ENCODE measurements at regions not wholly inside any gene's neighbourhood (a gene's known extent, or its start where the extent isn't known, plus 50 kb on each side); places are given as distances from the start of the nearest gene placed in this dataset.

DNA sequence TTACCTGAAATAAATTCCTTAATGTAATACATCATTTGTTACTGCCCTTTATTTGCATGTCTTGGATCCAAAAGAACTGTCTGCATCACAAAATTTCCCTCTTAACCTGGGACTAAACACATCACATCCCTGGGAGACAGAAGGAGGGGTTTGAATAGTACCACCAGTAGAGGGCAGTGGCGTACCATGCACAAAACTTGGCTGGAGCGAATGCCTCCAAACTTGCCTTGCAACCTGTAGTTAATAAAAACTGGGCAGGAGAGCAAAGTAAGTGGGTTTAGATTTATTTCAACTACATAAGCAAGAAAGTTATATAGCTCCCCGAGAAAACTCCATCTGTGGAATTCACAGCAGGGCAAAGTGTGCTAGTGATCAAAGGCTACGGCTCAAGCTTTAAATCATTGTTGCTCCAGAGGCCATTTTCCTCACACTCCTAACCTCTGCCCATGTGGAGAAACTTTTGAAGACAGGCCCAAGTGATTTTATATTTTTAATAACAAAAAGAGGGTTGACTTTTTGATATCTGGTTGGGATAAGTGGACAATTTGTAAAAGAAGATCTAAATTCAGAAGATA, 1176.7 kb upstream of the SEL1L start:
- H3K36me3 ChIP-seq = no peaks in the 10 kb centered on the region
- ATAC-seq = no peak
- intact Hi-C loops (cut with DNase I) = loop anchor here in 2 of 10 donors (5.0 to 10.0 kb wide), 2 partner anchors 164 to 752 kb away; no protein-coding TSS in a partner anchor
- no peak for TF ChIP-seq POLR2A (IDR thresholded peaks at IDR 0.05)
- TF ChIP-seq, protein P1, sequence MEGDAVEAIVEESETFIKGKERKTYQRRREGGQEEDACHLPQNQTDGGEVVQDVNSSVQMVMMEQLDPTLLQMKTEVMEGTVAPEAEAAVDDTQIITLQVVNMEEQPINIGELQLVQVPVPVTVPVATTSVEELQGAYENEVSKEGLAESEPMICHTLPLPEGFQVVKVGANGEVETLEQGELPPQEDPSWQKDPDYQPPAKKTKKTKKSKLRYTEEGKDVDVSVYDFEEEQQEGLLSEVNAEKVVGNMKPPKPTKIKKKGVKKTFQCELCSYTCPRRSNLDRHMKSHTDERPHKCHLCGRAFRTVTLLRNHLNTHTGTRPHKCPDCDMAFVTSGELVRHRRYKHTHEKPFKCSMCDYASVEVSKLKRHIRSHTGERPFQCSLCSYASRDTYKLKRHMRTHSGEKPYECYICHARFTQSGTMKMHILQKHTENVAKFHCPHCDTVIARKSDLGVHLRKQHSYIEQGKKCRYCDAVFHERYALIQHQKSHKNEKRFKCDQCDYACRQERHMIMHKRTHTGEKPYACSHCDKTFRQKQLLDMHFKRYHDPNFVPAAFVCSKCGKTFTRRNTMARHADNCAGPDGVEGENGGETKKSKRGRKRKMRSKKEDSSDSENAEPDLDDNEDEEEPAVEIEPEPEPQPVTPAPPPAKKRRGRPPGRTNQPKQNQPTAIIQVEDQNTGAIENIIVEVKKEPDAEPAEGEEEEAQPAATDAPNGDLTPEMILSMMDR (IDR thresholded peaks at IDR 0.05) = peak; percentile 48 to 79 (median 68)
- peaks cover 0 to 7% (median 0%) of the 10 kb centered on the region in 12 donors for H3K4me1 ChIP-seq
- 36 to 43% (median 43%) methylated on average over 4 of the region's 4 CpGs for WGBS, 4 donors
- peaks cover 0 to 13% (median 0%) of the 10 kb centered on the region in 12 donors for H3K9me3 ChIP-seq
- peak in 3 of 5 donors; percentile 25 to 43 (median 32) for DNase-seq
- H3K27ac ChIP-seq = no peak overlapping the region
- H3K4me3 ChIP-seq = no peak overlapping the region
- H3K27me3 ChIP-seq = no peaks in the 10 kb centered on the region

DNA sequence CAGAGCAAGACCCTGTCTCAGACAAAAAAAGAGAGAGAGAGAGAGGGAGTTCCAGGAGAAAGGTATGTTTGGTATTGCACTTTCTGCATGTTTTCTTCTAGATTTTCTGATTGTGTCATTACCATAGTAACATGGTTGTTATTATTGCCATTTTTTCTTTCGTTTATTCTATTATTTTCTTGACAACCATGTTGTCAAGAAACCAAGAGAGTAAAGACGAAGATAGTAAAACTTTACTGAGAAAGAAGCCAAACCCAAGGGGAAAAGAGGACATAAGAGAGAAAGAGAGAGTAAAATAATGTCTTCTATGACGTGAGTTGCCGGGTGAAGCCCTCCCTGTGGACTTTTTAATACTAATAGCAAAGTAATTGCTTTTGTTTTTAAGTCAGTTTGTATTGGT, 1186.0 kb upstream of the SEL1L start:
- ATAC-seq (no peak), DNase-seq (no peak)
- H3K4me1 ChIP-seq = peaks cover 0 to 4% (median 0%) of the 10 kb centered on the region in 12 donors
- no peak overlapping the region for H3K4me3 ChIP-seq
- intact Hi-C loops (cut with DNase I) = loop anchor here in 1 of 10 donors (10.0 kb wide), 1 partner anchor 155 kb away; no protein-coding TSS in a partner anchor
- H3K27ac ChIP-seq = no peak overlapping the region
- H3K9me3 ChIP-seq = no peaks in the 10 kb centered on the region
- H3K36me3 ChIP-seq = no peaks in the 10 kb centered on the region
- TF ChIP-seq, protein P1 (IDR thresholded peaks at IDR 0.05) = no peak
- TF ChIP-seq POLR2A (IDR thresholded peaks at IDR 0.05) = no peak
- 46 to 61% (median 59%) methylated on average over 4 of the region's 4 CpGs for WGBS, 4 donors
- H3K27me3 ChIP-seq = no peaks in the 10 kb centered on the region

DNA sequence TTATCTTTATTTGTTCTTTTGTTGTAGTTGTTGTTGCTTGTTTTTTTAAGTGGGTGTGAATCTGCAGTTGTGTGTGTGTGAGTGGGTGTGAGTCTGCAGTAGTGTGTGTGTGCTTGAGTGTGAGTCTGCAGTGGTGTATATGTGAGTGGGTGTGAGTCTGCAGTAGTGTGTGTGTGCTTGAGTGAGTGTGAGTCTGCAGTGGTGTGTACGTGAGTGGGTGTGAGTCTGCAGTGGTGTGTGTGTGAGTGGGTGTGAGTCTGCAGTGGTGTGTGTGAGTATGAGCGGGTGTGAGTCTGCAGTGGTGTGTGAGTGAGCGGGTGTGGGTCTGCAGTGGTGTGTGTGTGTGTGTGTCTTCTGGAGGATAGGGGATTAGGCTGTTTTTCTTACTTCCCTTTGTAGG, 1186.8 kb upstream of the SEL1L start:
- Histone ChIP-seq H3K36me3 (no peaks in the 10 kb centered on the region), H3K27me3 (no peaks in the 10 kb centered on the region), H3K4me3 (no peak overlapping the region), H3K9me3 (no peaks in the 10 kb centered on the region), H3K4me1 (peaks cover 0 to 8% (median 0%) of the 10 kb centered on the region in 12 donors), H3K27ac (no peak overlapping the region)
- intact Hi-C loops (cut with DNase I) = no loop called here
- DNase-seq (no peak), ATAC-seq (no peak)
- TF ChIP-seq, protein P1 (IDR thresholded peaks at IDR 0.05) = no peak
- no peak for TF ChIP-seq POLR2A (IDR thresholded peaks at IDR 0.05)
- WGBS, 4 donors = 59 to 86% (median 70%) methylated on average over 3 of the region's 3 CpGs

DNA sequence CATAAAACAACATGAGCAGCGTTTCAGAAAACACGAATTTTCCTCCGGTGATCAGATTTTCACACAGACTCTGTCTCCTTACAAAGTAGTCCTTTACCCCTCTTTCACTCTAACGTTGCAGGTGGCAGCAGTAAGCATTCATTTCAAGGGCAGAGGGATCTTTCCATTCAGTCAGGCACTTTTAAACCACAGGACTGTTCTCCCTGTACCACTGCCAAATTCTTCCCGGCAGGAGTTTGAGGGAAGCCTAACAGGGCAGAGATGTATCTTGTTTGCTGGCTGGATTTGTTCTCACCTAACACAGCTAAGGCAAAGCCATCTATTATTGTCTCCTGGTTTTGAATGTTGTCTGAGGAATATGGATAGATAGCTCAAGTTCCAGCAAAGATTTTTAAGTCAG, 1187.3 kb upstream of the SEL1L start:
- DNase-seq = no peak
- no peak for TF ChIP-seq POLR2A (IDR thresholded peaks at IDR 0.05)
- TF ChIP-seq, protein P1 (IDR thresholded peaks at IDR 0.05) = no peak
- H3K9me3 ChIP-seq = no peaks in the 10 kb centered on the region
- WGBS, 4 donors = 42 to 57% (median 57%) methylated on average over 5 of the region's 5 CpGs
- H3K4me1 ChIP-seq = peaks cover 0 to 9% (median 0%) of the 10 kb centered on the region in 12 donors
- no peak overlapping the region for H3K27ac ChIP-seq
- intact Hi-C loops (cut with DNase I) = no loop called here
- no peak overlapping the region for H3K4me3 ChIP-seq
- no peaks in the 10 kb centered on the region for H3K36me3 ChIP-seq
- peak in 1 of 4 donors; percentile 60 for ATAC-seq
- no peaks in the 10 kb centered on the region for H3K27me3 ChIP-seq
